A673 (cell line): ENCODE measurements at regions not wholly inside any gene's neighbourhood (a gene's known extent, or its start where the extent isn't known, plus 50 kb on each side); places are given as distances from the start of the nearest gene placed in this dataset.

Source experiments
- BruUV-seq: library from RNA; stranded (reverse); fragments of 400-500 nt; replicated peaks from 2 replicates; lab custom pipeline; 2021; lab: Mats Ljungman, UMichigan
- CTCF ChIA-PET: fragments of 300-600 bp; sonication (Branson Sonifier 250); formaldehyde crosslinking; loops from one replicate; lab custom pipeline; 2022; ENCODE audit warnings: antibody characterized with exemption; lab: Charles Lee
- POLR2A ChIA-PET: fragments of 300-600 bp; sonication (Branson Sonifier 250); formaldehyde crosslinking; loops from one replicate; lab custom pipeline; 2022; ENCODE audit warnings: antibody characterized with exemption; ENCODE audit not compliant: low non-redundant PET; lab: Charles Lee
- DNase-seq: peaks from one replicate; pipeline ENCODE4 v3.0.0-alpha.2; 2015; ENCODE audit warnings: low spot score
- H3K27ac ChIP-seq: fragments of 200-600 bp; sonication (generic); 2 replicates; pipeline ENCODE4 v1.5.1; 2016; ENCODE audit warnings: mixed run types, low read depth, mild to moderate bottlenecking, mixed read lengths, antibody characterized with exemption, low read length; ENCODE audit not compliant: poor library complexity, severe bottlenecking
- H3K27me3 ChIP-seq: fragments of 200-600 bp; sonication (generic); replicated peaks from 2 replicates; pipeline ENCODE4 v1.6.1; 2017; ENCODE audit warnings: mixed run types, low read depth, mild to moderate bottlenecking, mixed read lengths, antibody characterized with exemption, low read length; ENCODE audit not compliant: insufficient read depth, poor library complexity
- H3K36me3 ChIP-seq: fragments of 200-600 bp; sonication (generic); 2 replicates; pipeline ENCODE4 v1.6.1; 2016; ENCODE audit warnings: mixed run types, mild to moderate bottlenecking, mixed read lengths, antibody characterized with exemption, low read length; ENCODE audit not compliant: insufficient read depth, poor library complexity, severe bottlenecking
- H3K4me1 ChIP-seq: fragments of 200-600 bp; sonication (generic); 2 replicates; pipeline ENCODE4 v1.6.1; 2017; ENCODE audit warnings: mixed run types, mild to moderate bottlenecking, mixed read lengths, antibody characterized with exemption, low read length; ENCODE audit not compliant: insufficient read depth, poor library complexity, severe bottlenecking
- H3K4me3 ChIP-seq: fragments of 200-600 bp; sonication (generic); 2 replicates; pipeline ENCODE4 v1.5.1; 2016; ENCODE audit warnings: low read depth, mixed run types, mild to moderate bottlenecking, mixed read lengths, low read length; ENCODE audit not compliant: poor library complexity, severe bottlenecking
- H3K9me3 ChIP-seq: fragments of 200-600 bp; sonication (generic); 2 replicates; pipeline ENCODE4 v1.6.1; 2016; ENCODE audit warnings: mixed run types, low read depth, mild to moderate bottlenecking, mixed read lengths, antibody characterized with exemption, low read length; ENCODE audit not compliant: poor library complexity, severe bottlenecking
- EZH2 ChIP-seq: fragments of 200-600 bp; sonication (generic); IDR thresholded peaks from 2 replicates; pipeline ENCODE4 v1.6.1; 2017; ENCODE audit warnings: borderline replicate concordance, low read depth, mild to moderate bottlenecking, mixed read lengths, antibody characterized with exemption, low read length; ENCODE audit not compliant: poor library complexity, severe bottlenecking
- intact Hi-C: fragments of 100-400 bp; cut with micrococcal nuclease; formaldehyde crosslinking; loops from one replicate; pipeline ENCODE4 v1.10.0; 2022; ENCODE audit not compliant: unreplicated experiment
- TF ChIP-seq, protein P1 (sequence below): fragments of 300-800, 200-600 bp; sonication (generic); conservative IDR thresholded peaks from 2 replicates; pipeline ENCODE4 v1.5.1; 2017; ENCODE audit warnings: low read depth, mild to moderate bottlenecking, antibody characterized with exemption, low read length, moderate library complexity, mixed read lengths

GRCh38 chr4:156673483-156673882 lies 298.1 kb downstream of the PDGFC start:
- CTCF ChIA-PET: no interaction called here
- no peak for DNase-seq
- BruUV-seq: no TSS peak

GRCh38 chr4:156672492-156673305 lies 298.9 kb downstream of the PDGFC start:
- intact Hi-C loops: loop anchor here (10.0 kb wide), 3 partner anchors 198 to 498 kb away; no protein-coding TSS in a partner anchor

More at GRCh38 chr4:156673483-156673882, 298.1 kb downstream of the PDGFC start:
- intact Hi-C loops: loop anchor here (10.0 kb wide), 3 partner anchors 199 to 499 kb away; no protein-coding TSS in a partner anchor
- Histone ChIP-seq H3K9me3 (no peaks in the 10 kb centered on the region), H3K27ac (no peak overlapping the region), H3K27me3 (no peaks in the 10 kb centered on the region), H3K4me1 (peaks cover 22% of the 10 kb centered on the region), H3K4me3 (no peak overlapping the region), H3K36me3 (no peaks in the 10 kb centered on the region)
- POLR2A ChIA-PET: no interaction called here
- no peak for TF ChIP-seq EZH2
- TF ChIP-seq, protein P1, sequence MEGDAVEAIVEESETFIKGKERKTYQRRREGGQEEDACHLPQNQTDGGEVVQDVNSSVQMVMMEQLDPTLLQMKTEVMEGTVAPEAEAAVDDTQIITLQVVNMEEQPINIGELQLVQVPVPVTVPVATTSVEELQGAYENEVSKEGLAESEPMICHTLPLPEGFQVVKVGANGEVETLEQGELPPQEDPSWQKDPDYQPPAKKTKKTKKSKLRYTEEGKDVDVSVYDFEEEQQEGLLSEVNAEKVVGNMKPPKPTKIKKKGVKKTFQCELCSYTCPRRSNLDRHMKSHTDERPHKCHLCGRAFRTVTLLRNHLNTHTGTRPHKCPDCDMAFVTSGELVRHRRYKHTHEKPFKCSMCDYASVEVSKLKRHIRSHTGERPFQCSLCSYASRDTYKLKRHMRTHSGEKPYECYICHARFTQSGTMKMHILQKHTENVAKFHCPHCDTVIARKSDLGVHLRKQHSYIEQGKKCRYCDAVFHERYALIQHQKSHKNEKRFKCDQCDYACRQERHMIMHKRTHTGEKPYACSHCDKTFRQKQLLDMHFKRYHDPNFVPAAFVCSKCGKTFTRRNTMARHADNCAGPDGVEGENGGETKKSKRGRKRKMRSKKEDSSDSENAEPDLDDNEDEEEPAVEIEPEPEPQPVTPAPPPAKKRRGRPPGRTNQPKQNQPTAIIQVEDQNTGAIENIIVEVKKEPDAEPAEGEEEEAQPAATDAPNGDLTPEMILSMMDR: no peak

DNA sequence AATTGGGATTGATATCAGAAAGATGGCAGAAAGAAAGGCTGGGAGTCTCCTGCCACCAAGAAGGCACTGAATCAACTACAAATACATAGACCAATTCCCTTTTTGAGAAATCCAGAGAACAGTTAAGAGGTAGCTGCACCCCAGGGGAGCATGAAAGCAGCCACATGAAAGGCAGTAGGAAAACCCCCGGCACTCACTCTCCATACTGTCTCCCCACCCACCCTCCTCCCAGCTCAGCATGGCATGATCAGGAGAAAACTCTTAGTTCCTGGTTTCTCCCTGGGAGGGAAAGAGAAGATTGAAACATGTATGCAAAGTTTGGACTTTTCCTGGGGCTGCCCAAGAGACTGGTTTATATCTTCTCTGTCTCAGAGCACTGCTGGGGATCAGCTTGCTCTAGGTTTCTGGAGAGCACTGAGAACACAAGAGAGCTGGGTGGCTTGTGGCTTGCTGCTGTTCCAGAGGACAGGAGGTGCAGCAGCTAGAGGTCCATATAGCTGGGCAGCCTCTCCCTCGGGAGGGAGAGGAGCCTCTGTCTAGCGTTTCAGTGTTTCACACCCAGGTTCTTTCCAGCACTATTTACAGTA lies 305.7 kb downstream of the PDGFC start:
- no peaks in the 10 kb centered on the region for H3K9me3 ChIP-seq
- no peak overlapping the region for H3K4me3 ChIP-seq
- H3K4me1 ChIP-seq: peaks cover 46% of the 10 kb centered on the region
- no peak overlapping the region for H3K27ac ChIP-seq
- POLR2A ChIA-PET: no interaction called here
- BruUV-seq: no TSS peak
- H3K36me3 ChIP-seq: no peaks in the 10 kb centered on the region
- DNase-seq: no peak
- CTCF ChIA-PET: no interaction called here
- no peak for TF ChIP-seq EZH2
- TF ChIP-seq, protein P1: no peak
- H3K27me3 ChIP-seq: no peaks in the 10 kb centered on the region
- intact Hi-C loops: loop anchor here (10.0 kb wide), 1 partner anchor 299 kb away; no protein-coding TSS in a partner anchor

More at GRCh38 chr4:156672492-156673305, 298.9 kb downstream of the PDGFC start:
- Histone ChIP-seq H3K9me3 (no peaks in the 10 kb centered on the region), H3K36me3 (no peaks in the 10 kb centered on the region), H3K27ac (no peak overlapping the region), H3K27me3 (no peaks in the 10 kb centered on the region), H3K4me3 (no peak overlapping the region), H3K4me1 (peaks cover 22% of the 10 kb centered on the region)
- BruUV-seq: no TSS peak
- CTCF ChIA-PET: no interaction called here
- no peak for TF ChIP-seq EZH2
- TF ChIP-seq, protein P1: no peak
- DNase-seq: peak; percentile 24
- POLR2A ChIA-PET: no interaction called here
